Endothelial cell of umbilical vein (primary cell): ENCODE measurements at regions not wholly inside any gene's neighbourhood (a gene's known extent, or its start where the extent isn't known, plus 50 kb on each side); places are given as distances from the start of the nearest gene placed in this dataset.

ENCODE experiments used
- CTCF ChIP-seq, 2 donors: IDR thresholded peaks; 1 replicate in 1 of 2; 2 replicates in 1 of 2; pipeline ENCODE4 v1.5.1; 2011; ENCODE audit warnings: low read length in 2 of 2, mild to moderate bottlenecking in 2 of 2, moderate library complexity in 2 of 2, control low read depth in 1 of 2, inconsistent platforms in 1 of 2, low read depth in 1 of 2; ENCODE audit not compliant: insufficient read depth in 1 of 2; ENCODE audit errors: extremely low read depth in 1 of 2
- EZH2 ChIP-seq: IDR thresholded peaks from 2 replicates; pipeline ENCODE4 v1.6.1; 2012; ENCODE audit warnings: borderline replicate concordance, low read depth, mild to moderate bottlenecking, moderate library complexity, low read length, inconsistent platforms; ENCODE audit not compliant: severe bottlenecking
- FOS ChIP-seq: IDR thresholded peaks from 2 replicates; pipeline ENCODE4 v1.6.1; 2011; ENCODE audit warnings: mild to moderate bottlenecking, low read length, moderate library complexity, borderline replicate concordance; ENCODE audit not compliant: insufficient read depth
- GATA2 ChIP-seq: IDR thresholded peaks from 2 replicates; pipeline ENCODE4 v1.7.0; 2011; ENCODE audit warnings: low read depth, mild to moderate bottlenecking, moderate library complexity, mixed read lengths, low read length; ENCODE audit not compliant: insufficient read length, insufficient read depth
- JUN ChIP-seq: IDR thresholded peaks from 2 replicates; pipeline ENCODE4 v1.6.1; 2011; ENCODE audit warnings: borderline replicate concordance, low read depth; ENCODE audit not compliant: insufficient read length, insufficient read depth
- MAX ChIP-seq: IDR thresholded peaks from 2 replicates; pipeline ENCODE4 v1.6.1; 2011; ENCODE audit not compliant: insufficient read depth, insufficient read length
- MYC ChIP-seq: IDR thresholded peaks from one replicate; pipeline ENCODE4 v1.6.1; 2011; ENCODE audit warnings: mild to moderate bottlenecking, low read depth, low read length
- POLR2A ChIP-seq: IDR thresholded peaks from 2 replicates; pipeline ENCODE4 v1.6.1; 2012; ENCODE audit warnings: low read depth, mild to moderate bottlenecking, control low read depth, low read length
- POLR2AphosphoS5 ChIP-seq: IDR thresholded peaks from 2 replicates; pipeline ENCODE4 v1.6.1; 2012; ENCODE audit warnings: low read depth, mild to moderate bottlenecking, control low read depth, low read length, moderate library complexity; ENCODE audit not compliant: insufficient read depth

- no peak for TF ChIP-seq POLR2A
- TF ChIP-seq POLR2AphosphoS5: no peak
- no peak for TF ChIP-seq CTCF (IDR thresholded peaks at IDR 0.05; ENCODE audit: extremely low read depth in 1 of 2, insufficient read depth in 1 of 2, low read depth in 1 of 2, low read length in 2 of 2)
- no peak for TF ChIP-seq EZH2
- TF ChIP-seq MYC: no peak
- no peak for TF ChIP-seq FOS
- TF ChIP-seq MAX: no peak
- no peak for TF ChIP-seq JUN
- TF ChIP-seq GATA2: no peak
Observed at GRCh38 chr15:53068636-53069035, 278.5 kb upstream of the ONECUT1 start.
